RWPE2 (cell line): ENCODE measurements at regions not wholly inside any gene's neighbourhood (a gene's known extent, or its start where the extent isn't known, plus 50 kb on each side); places are given as distances from the start of the nearest gene placed in this dataset.

Source experiments
- ATAC-seq: fragments of 200-7000 bp; cut with Tn5 transposase; 3 replicates; pipeline ENCODE4 v1.9.1; 2021; ENCODE audit warnings: low read depth
- DNase-seq: peaks from one replicate; pipeline ENCODE4 v3.0.0-alpha.2; 2020; ENCODE audit warnings: low spot score
- H3K27ac ChIP-seq: fragments of 450-650 bp; 2 replicates; pipeline ENCODE4 v1.5.1; 2017; ENCODE audit warnings: mild to moderate bottlenecking; ENCODE audit not compliant: poor library complexity, severe bottlenecking
- H3K27me3 ChIP-seq: fragments of 250-450 bp; sonication (Bioruptor Pico); 2 replicates; pipeline ENCODE4 v1.5.1; 2021; ENCODE audit warnings: mild to moderate bottlenecking, moderate library complexity; ENCODE audit not compliant: insufficient read depth, poor library complexity, severe bottlenecking
- H3K36me3 ChIP-seq: fragments of 250-450 bp; sonication (Bioruptor Pico); 2 replicates; pipeline ENCODE4 v1.5.1; 2020; ENCODE audit warnings: low read depth, mild to moderate bottlenecking, moderate library complexity
- H3K4me1 ChIP-seq: fragments of 250-450 bp; sonication (Bioruptor Pico); 2 replicates; pipeline ENCODE4 v1.5.1; 2021; ENCODE audit warnings: mild to moderate bottlenecking, moderate library complexity; ENCODE audit not compliant: insufficient read depth, poor library complexity, severe bottlenecking
- H3K4me3 ChIP-seq: fragments of 250-450 bp; sonication (Bioruptor Pico); 2 replicates; pipeline ENCODE4 v1.5.1; 2021; ENCODE audit warnings: mild to moderate bottlenecking, moderate library complexity; ENCODE audit not compliant: severe bottlenecking
- H3K9me3 ChIP-seq: fragments of 250-450 bp; sonication (Bioruptor Pico); 2 replicates; pipeline ENCODE4 v1.5.1; 2021; ENCODE audit warnings: mild to moderate bottlenecking, moderate library complexity; ENCODE audit not compliant: severe bottlenecking
- TF ChIP-seq, protein P1 (sequence below): fragments of 450-650 bp; IDR thresholded peaks from one replicate; pipeline ENCODE4 v1.5.1; 2017; ENCODE audit warnings: mild to moderate bottlenecking, moderate library complexity; ENCODE audit not compliant: poor library complexity, severe bottlenecking

DNA sequence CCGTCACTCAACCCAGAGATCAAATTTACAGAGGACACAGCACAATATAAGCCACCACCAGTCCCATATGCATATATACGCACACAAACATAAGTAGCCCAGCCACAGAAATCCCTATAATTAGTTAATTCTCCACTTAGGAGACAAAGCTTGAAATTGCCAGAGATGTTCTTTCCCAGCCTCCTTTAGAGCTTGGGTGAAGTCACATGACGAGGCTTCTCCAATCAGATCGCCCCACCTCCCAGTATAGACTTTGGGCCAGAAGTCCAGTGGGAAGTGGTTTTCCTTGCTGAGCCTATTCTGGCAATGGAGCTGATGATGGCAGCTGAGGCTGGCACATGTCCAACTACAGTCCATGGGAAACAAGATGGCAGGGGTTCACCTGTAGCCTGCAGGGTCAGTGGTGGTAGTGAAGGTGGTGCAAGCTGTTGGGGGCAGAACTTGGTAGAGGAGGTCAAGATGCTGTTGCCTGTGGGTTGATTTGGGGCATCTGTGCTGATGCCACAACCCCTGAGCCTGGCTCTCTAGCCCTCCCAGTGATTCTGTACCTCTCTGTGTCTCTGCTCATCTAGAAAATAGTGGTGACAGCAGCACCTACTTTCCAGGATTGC is 535.9 kb downstream of the MATN1 start:
- DNase-seq (no peak), ATAC-seq (no peak)
- Histone ChIP-seq H3K27me3 (peaks cover 11% of the 10 kb centered on the region), H3K36me3 (no peaks in the 10 kb centered on the region), H3K4me3 (no peak overlapping the region), H3K4me1 (peaks cover 4% of the 10 kb centered on the region), H3K27ac (no peak overlapping the region), H3K9me3 (no peaks in the 10 kb centered on the region)
- TF ChIP-seq, protein P1, sequence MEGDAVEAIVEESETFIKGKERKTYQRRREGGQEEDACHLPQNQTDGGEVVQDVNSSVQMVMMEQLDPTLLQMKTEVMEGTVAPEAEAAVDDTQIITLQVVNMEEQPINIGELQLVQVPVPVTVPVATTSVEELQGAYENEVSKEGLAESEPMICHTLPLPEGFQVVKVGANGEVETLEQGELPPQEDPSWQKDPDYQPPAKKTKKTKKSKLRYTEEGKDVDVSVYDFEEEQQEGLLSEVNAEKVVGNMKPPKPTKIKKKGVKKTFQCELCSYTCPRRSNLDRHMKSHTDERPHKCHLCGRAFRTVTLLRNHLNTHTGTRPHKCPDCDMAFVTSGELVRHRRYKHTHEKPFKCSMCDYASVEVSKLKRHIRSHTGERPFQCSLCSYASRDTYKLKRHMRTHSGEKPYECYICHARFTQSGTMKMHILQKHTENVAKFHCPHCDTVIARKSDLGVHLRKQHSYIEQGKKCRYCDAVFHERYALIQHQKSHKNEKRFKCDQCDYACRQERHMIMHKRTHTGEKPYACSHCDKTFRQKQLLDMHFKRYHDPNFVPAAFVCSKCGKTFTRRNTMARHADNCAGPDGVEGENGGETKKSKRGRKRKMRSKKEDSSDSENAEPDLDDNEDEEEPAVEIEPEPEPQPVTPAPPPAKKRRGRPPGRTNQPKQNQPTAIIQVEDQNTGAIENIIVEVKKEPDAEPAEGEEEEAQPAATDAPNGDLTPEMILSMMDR, result no peak

DNA sequence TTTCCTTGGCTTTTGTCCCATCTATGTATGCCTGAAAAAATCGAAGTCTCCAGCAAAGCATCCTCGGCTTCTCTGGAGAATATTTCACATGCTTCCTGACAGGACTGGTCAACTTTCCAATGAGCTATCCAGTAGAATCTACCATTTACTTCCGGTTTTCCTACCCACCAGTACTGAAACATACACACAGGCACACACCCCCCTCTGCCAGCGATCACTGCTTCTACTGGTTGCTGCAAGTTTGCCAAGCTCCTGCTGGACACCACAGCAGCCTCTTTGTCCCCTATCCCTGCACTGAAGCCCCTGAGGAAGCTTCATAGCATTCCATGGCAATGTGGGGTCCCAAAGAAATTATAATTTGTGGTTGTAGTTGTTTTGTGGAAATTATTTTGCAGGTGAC is 536.8 kb downstream of the MATN1 start:
- H3K9me3 ChIP-seq, result no peaks in the 10 kb centered on the region
- ATAC-seq, result no peak

DNA sequence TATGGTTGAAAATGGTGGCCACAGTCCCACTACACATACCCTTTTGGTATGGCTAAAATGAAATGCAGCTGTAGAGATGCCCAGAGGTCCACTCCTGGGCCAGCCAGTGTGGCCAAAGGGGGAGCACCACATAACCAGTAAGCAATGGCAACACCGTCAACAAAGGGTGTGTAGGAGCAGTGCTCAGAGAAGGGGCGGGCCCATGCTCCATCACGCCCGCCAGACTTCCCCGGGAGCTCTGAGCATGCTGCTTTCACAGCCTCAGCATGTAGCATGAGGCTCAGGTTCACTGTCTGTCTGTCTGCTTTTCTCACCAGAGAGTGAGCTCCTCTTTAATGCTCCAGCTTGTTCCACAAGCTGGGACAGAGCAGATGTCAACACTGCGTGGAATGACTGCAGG is 537.6 kb downstream of the MATN1 start:
- Histone ChIP-seq H3K27ac (no peak overlapping the region), H3K4me1 (peaks cover under 1% of the 10 kb centered on the region), H3K36me3 (no peaks in the 10 kb centered on the region), H3K27me3 (peaks cover 11% of the 10 kb centered on the region), H3K4me3 (no peak overlapping the region), H3K9me3 (no peaks in the 10 kb centered on the region)
- ATAC-seq, result no peak
- TF ChIP-seq, protein P1, result no peak
- DNase-seq, result no peak

More for the DNA sequence above, 536.8 kb downstream of the MATN1 start:
- no peaks in the 10 kb centered on the region for H3K36me3 ChIP-seq
- H3K27me3 ChIP-seq, result peaks cover 11% of the 10 kb centered on the region
- H3K4me3 ChIP-seq, result no peak overlapping the region
- TF ChIP-seq, protein P1, result no peak
- H3K4me1 ChIP-seq, result peaks cover 4% of the 10 kb centered on the region
- no peak for DNase-seq
- H3K27ac ChIP-seq, result no peak overlapping the region

DNA sequence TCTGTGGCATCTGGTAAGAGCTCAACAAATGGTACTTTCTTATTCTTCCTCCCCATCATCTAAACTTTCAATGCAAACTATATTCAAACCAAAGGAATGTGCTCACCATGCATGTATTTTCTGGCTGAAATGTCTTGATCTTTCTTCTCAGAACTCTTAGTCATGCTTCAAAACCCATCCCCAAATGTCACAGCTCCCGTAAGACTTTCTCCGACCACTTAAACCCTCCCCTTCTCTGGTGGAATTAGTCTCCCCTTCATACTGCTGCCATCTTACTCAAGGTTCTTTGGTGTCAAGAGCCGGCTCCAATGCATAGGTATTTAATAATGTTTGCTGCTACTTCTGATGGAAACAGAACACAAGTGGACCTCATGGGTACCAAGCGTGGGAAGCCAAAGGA is 538.1 kb downstream of the MATN1 start:
- TF ChIP-seq, protein P1, result no peak
- no peak for ATAC-seq
- no peaks in the 10 kb centered on the region for H3K4me1 ChIP-seq

DNA sequence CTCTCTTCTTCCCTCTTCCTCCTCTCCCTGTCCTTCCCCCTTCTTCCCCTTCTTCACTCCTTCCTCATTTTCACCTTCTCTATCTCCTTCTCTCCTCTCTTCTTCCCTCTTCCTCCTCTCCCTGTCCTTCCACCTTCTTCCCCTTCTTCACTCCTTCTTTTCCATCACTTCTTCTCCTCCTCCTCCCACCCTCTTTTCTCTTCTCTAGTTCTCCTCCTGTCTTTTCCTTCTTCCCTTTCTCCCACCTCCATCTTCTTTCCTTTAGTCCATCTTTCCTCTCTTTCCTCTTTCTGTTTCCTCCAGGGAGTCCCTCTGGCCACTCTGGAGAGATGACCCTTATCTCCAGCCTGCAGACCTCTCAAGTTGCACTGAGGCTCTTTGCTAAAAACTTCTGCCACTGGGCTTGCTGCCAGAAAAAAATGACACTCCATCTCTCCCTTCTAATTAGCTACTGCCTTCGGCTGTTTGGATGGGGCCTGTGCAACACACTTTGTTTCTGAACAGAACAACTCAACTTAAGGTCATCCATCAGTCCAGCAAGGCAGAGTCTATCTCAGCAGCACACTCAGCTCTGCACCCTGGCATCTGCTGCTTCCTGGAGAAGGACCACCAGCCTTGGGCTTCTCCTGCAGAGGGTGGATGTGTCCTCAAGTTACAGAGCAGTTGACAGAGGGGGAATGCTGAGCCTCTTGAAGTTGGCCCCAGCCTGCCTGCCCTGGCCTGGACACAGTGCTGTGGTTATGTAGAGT is 538.8 kb downstream of the MATN1 start:
- ATAC-seq (no peak), DNase-seq (no peak)
- no peaks in the 10 kb centered on the region for H3K36me3 ChIP-seq
- H3K4me3 ChIP-seq, result no peak overlapping the region
- no peak overlapping the region for H3K27ac ChIP-seq
- H3K27me3 ChIP-seq, result peaks cover 11% of the 10 kb centered on the region
- H3K9me3 ChIP-seq, result no peaks in the 10 kb centered on the region
- no peaks in the 10 kb centered on the region for H3K4me1 ChIP-seq
- TF ChIP-seq, protein P1, result no peak

More for the DNA sequence above, 538.1 kb downstream of the MATN1 start:
- H3K36me3 ChIP-seq, result no peaks in the 10 kb centered on the region
- peaks cover 11% of the 10 kb centered on the region for H3K27me3 ChIP-seq
- H3K27ac ChIP-seq, result no peak overlapping the region
- no peak overlapping the region for H3K4me3 ChIP-seq
- H3K9me3 ChIP-seq, result no peaks in the 10 kb centered on the region
- no peak for DNase-seq
